Calu3 (cell line): ENCODE measurements at regions not wholly inside any gene's neighbourhood (a gene's known extent, or its start where the extent isn't known, plus 50 kb on each side); places are given as distances from the start of the nearest gene placed in this dataset.

ENCODE experiments used
- BruUV-seq: library from RNA; stranded (reverse); fragments of 400-500 nt; replicated peaks from 2 replicates; lab custom pipeline; 2021; lab: Mats Ljungman, UMichigan
- CTCF ChIA-PET: fragments of 300-600 bp; sonication (Branson Sonifier 250); formaldehyde crosslinking; loops from one replicate; lab custom pipeline; 2022; ENCODE audit warnings: antibody characterized with exemption; lab: Charles Lee
- DNase-seq: peaks from one replicate; pipeline ENCODE4 v3.0.0; 2022
- H3K27ac Mint-ChIP-seq: one replicate; pipeline ENCODE4 v1.8.0; 2022; ENCODE audit warnings: mixed read lengths; ENCODE audit not compliant: unreplicated experiment
- H3K27me3 Mint-ChIP-seq: one replicate; pipeline ENCODE4 v1.8.0; 2022; ENCODE audit warnings: mixed read lengths; ENCODE audit not compliant: unreplicated experiment
- H3K36me3 Mint-ChIP-seq: one replicate; pipeline ENCODE4 v1.8.0; 2022; ENCODE audit warnings: mild to moderate bottlenecking, moderate library complexity, mixed read lengths; ENCODE audit not compliant: insufficient read depth, unreplicated experiment
- H3K4me1 Mint-ChIP-seq: one replicate; pipeline ENCODE4 v1.8.0; 2022; ENCODE audit warnings: mild to moderate bottlenecking, low read depth, mixed read lengths; ENCODE audit not compliant: unreplicated experiment
- H3K4me3 Mint-ChIP-seq: one replicate; pipeline ENCODE4 v1.8.0; 2022; ENCODE audit warnings: mild to moderate bottlenecking, low read depth, moderate library complexity, mixed read lengths; ENCODE audit not compliant: unreplicated experiment
- H3K9me3 Mint-ChIP-seq: one replicate; pipeline ENCODE4 v1.8.0; 2022; ENCODE audit warnings: low read depth, mixed read lengths; ENCODE audit not compliant: unreplicated experiment
- intact Hi-C: fragments of 100-400 bp; cut with micrococcal nuclease; formaldehyde crosslinking; loops from one replicate; pipeline ENCODE4 v1.10.0; 2022; ENCODE audit not compliant: unreplicated experiment
- TF ChIP-seq, protein P1 (sequence below): fragments of 200-600 bp; IDR thresholded peaks from one replicate; pipeline ENCODE4 v1.8.0; 2022; ENCODE audit warnings: antibody characterized with exemption; ENCODE audit not compliant: unreplicated experiment

DNA sequence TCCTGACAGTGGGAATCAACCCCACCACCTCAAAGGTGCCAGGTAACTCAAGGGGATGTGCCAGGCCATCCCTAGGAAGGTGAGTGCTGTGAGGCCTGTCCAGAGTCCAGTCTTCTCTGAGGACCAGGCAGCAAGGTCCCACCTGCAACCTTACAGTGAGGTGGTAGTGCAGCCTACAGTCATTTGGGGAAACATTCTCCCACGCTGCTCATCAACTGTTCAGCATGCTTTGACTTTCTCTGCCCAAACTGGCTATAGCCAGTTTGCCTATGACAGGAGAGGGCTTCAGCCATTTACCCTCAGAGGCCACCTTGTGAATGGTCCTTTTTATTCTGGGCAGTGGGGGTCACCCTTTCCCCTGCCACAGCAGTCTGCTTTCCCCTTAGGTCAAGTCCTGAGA, 81.9 kb downstream of the ATPSCKMT start:
- BruUV-seq: no TSS peak
- no peak for DNase-seq
- no peak overlapping the region for H3K27ac Mint-ChIP-seq
- CTCF ChIA-PET: no interaction called here
- no peaks in the 10 kb centered on the region for H3K27me3 Mint-ChIP-seq
- no peak overlapping the region for H3K4me3 Mint-ChIP-seq
- no peaks in the 10 kb centered on the region for H3K9me3 Mint-ChIP-seq
- H3K4me1 Mint-ChIP-seq: no peaks in the 10 kb centered on the region
- no peaks in the 10 kb centered on the region for H3K36me3 Mint-ChIP-seq
- TF ChIP-seq, protein P1, sequence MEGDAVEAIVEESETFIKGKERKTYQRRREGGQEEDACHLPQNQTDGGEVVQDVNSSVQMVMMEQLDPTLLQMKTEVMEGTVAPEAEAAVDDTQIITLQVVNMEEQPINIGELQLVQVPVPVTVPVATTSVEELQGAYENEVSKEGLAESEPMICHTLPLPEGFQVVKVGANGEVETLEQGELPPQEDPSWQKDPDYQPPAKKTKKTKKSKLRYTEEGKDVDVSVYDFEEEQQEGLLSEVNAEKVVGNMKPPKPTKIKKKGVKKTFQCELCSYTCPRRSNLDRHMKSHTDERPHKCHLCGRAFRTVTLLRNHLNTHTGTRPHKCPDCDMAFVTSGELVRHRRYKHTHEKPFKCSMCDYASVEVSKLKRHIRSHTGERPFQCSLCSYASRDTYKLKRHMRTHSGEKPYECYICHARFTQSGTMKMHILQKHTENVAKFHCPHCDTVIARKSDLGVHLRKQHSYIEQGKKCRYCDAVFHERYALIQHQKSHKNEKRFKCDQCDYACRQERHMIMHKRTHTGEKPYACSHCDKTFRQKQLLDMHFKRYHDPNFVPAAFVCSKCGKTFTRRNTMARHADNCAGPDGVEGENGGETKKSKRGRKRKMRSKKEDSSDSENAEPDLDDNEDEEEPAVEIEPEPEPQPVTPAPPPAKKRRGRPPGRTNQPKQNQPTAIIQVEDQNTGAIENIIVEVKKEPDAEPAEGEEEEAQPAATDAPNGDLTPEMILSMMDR: no peak
- intact Hi-C loops: no loop called here

DNA sequence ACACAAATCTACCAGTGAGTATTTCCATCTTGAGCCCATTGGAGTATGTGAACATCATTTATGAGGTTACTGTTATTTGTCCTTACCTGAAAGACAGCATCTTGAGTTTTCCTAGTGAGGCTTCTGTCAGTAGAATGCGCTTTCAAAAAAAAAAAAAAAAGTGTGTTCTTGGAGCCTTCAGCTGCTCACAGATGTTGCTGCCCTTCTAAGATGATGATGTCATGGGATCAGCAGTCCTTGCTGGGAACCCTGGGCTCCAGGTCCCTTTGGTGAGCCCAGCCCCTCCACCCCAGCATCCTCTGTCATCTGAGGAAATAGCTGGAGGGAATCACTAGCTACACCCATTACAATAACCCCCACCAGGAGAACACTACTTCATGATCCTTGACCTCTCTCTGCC, 83.3 kb downstream of the ATPSCKMT start:
- TF ChIP-seq, protein P1: no peak
- DNase-seq: no peak
- intact Hi-C loops: no loop called here
- Mint-ChIP-seq H3K27me3 (no peaks in the 10 kb centered on the region), H3K36me3 (no peaks in the 10 kb centered on the region), H3K9me3 (no peaks in the 10 kb centered on the region), H3K4me3 (no peak overlapping the region), H3K4me1 (no peaks in the 10 kb centered on the region), H3K27ac (no peak overlapping the region)
- CTCF ChIA-PET: no interaction called here
- BruUV-seq: no TSS peak

DNA sequence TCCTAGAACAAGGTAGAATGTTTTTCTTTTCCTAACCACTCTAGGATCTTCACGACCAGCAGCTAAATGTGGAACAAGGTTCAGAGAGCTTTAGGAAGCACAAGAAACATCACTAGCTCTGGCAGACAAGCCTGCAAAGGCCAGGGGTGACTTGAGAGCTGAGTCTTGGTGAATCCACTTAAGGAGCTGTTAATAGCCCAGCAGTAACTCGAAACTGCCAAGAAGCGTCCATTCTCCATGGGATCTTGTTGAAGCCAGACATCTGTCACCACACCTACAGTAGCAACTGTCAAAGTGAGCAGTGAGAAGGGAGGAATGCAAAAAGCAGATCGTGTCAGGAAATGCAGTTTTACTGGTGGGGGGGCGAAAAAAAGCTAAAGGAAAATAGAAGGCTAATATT, 87.2 kb downstream of the ATPSCKMT start:
- TF ChIP-seq, protein P1: no peak
- no peak for DNase-seq
- intact Hi-C loops: no loop called here
- H3K27ac Mint-ChIP-seq: no peak overlapping the region
- CTCF ChIA-PET: no interaction called here
- BruUV-seq: no TSS peak
- no peak overlapping the region for H3K4me3 Mint-ChIP-seq
- H3K27me3 Mint-ChIP-seq: no peaks in the 10 kb centered on the region
- no peaks in the 10 kb centered on the region for H3K36me3 Mint-ChIP-seq
- no peaks in the 10 kb centered on the region for H3K9me3 Mint-ChIP-seq
- no peaks in the 10 kb centered on the region for H3K4me1 Mint-ChIP-seq

DNA sequence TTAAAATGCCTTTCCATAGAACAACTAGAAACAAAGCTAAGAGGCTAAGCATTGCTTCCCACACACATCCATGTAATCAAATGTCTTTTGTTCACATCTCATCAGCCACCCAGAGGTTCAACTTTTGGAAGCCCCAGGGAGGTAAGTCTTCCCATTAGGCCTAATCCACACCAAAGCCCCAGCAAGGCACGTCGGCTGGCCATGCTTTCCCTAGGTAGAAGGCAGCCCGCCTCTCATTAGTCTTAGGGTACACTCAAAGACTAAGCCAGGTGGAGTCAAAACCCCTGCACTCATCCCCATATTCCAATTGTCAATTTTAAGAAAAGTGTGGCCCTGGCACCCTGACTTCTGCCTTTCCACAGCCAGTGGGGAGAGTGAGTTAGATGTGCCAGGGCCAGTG, 87.9 kb downstream of the ATPSCKMT start:
- H3K9me3 Mint-ChIP-seq: no peaks in the 10 kb centered on the region
- H3K4me1 Mint-ChIP-seq: peaks cover under 1% of the 10 kb centered on the region
- H3K4me3 Mint-ChIP-seq: no peak overlapping the region
- DNase-seq: no peak
- intact Hi-C loops: no loop called here
- no peaks in the 10 kb centered on the region for H3K27me3 Mint-ChIP-seq
- no peaks in the 10 kb centered on the region for H3K36me3 Mint-ChIP-seq
- no TSS peak for BruUV-seq
- no peak overlapping the region for H3K27ac Mint-ChIP-seq
- TF ChIP-seq, protein P1: no peak
- CTCF ChIA-PET: no interaction called here
